NCI-H1048 (cell line): ENCODE measurements at regions not wholly inside any gene's neighbourhood (a gene's known extent, or its start where the extent isn't known, plus 50 kb on each side); places are given as distances from the start of the nearest gene placed in this dataset.

Source experiments
- DNase-seq: peaks from one replicate; lab custom pipeline; 2025; lab: John Stamatoyannopoulos, UW

DNA sequence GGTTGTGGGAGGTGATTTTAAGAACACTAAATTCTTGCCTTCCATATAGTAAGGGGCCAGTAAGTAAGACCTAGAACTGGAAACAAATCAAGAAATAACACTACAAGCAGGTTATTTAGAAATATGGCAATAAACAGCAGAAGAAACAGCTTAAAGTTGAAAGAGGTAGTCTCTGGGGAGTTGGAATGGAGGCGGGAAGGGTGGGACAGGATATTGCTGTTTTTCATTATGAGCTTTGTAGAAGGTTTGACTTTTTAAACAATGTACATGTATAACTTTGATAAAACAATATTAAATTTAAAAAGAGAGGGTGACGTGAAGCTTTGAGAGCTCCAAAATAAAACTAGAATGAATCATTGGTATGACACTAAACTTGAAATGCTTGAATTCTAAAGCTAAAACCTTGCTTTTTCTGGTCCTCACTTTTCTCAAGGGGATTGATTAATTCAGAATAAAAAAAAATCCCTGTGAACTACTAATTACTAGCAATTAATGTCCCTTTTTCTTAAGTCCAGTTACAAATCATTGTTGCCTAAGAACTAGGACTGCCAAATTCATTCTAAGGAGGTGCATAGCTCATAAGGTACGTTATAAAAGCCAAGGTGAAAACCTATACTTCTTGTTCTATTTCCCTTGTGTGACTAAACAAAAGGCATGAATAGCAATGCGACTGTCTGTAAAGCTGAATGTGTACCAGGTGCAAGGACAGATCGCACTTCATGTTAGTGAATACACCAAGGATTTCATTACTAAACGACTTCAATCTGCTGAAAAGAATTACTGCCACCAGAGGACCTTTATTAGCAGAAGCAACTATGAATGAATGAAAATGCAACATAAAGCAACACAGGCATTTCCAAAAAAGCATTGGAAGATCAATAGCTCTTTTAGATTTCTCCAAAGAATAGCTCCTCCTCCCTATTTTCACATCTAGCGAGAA lies 177.5 kb downstream of the RBM43 start:
- DNase-seq = no peak

DNA sequence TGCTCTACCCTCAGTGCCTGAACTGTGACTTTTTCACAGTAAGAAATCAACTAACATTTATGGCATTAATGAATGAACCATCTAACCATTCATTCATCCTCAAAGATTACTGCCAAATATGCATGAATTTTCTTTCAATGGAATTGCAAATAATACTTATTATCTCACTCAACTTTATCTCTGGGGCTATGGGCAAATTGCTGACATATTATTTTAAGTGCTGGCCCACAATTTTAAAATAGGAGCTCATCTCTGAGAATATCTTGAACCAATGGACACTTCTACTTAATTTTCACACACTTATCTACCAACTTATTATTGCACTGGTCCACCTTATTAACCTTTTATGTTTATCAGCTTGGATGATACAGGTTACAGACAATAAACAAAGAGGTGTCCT lies 182.8 kb downstream of the RBM43 start:
- no peak for DNase-seq

DNA sequence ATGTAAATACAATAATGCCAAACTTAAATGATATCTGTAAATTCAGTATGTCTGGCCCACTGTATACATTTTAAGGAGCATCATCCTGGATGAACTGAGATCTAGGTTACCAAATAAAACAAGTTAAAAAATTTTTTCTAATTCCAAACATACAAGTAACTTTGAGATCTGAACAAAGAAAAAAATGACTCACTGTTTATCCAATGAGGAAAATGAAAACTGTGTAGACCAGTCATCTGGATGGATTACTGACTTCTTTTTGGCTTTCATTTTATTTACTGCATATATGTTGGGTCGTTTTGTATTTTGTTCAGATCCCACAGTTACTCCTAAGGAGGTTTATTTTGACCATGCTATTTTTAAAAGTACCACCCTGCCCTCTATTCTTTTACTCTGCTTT lies 189.8 kb downstream of the RBM43 start:
- DNase-seq = no peak

DNA sequence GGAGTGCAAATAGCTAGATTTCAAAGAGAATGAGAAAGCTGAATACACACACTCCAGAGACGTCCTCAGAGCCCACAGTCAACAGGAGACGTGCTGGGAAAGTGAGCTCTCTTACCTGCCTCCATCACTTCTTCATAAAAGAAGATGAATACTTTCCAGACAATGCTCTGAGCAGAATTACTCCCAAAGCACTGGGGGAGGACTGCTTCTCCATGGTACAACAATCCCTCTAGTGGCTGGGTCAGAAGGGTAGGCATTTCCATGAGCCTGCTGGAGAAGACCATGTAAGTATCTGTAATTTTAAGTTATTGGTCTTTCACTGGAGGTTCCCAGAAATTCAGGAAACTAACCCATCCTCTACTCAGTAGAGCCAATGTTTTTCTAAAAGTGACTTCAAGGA lies 190.3 kb downstream of the RBM43 start:
- DNase-seq = no peak

DNA sequence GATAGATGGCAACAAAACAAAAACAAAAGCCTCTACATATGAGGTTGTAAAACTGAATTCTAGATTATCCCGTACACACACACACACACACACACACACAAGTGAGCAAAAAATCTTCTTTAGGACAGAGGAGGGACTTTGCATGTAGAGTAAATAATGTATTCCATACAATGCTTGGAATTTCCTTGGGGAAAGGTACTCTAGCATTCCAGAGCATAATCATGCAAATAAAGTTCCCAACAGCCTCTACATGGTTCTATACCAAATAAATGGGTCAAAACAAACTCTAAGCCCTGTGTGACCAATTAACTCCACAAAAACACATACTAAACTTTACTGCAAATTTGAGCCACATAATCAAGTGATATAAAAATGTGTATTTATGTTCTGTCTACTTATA lies 191.4 kb downstream of the RBM43 start:
- DNase-seq = peak; percentile 41

DNA sequence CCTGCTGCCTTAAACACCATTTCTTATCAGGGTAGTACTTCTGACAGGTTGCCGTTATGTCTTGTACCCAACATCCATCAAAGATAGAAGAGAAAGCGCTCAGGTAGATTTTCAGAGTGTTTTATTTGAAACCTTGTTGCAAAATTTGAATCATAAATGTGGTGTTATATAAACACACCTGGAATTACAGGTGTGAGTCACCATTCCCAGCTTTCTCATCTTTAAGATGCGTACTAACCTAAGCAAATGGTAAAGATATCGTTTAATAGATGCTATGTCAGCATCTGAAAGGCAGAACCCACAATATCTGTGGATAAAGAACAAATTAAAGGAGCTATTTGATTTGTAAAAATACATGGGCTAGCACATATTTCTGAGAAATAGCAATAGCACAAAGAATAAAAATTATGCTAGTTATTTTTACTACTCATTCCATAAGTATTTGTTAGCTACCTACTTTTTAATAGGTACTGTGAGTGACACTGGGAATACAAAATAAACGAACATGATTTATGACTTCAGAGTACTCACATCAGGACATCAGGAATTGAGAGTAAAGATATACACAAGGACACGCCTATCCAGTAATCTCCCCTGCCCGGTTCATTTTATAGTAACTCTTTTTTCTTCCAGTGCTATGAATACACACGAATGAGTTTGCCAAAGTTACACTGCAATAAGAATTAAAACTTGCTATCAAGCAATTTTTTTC lies 193.8 kb downstream of the RBM43 start:
- DNase-seq = no peak

DNA sequence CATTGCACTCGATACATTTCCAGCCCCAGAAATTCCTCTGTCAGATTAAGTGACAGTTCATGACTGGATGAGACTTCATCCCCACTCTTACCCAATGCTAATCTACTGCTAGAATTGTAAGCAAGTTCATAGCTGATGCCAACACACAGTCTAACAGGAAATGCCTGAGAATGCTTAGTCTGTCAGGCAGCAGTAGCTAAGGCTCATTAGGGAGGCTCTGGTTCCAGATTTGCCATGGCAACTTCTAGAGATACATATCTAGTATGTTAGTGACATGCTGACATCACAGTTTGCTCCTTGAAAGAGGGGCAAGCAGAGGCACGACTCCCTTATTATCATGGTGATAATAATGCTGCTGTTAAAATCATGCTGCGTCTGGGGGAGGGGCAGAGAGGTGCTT lies 198.4 kb downstream of the RBM43 start:
- DNase-seq = no peak

DNA sequence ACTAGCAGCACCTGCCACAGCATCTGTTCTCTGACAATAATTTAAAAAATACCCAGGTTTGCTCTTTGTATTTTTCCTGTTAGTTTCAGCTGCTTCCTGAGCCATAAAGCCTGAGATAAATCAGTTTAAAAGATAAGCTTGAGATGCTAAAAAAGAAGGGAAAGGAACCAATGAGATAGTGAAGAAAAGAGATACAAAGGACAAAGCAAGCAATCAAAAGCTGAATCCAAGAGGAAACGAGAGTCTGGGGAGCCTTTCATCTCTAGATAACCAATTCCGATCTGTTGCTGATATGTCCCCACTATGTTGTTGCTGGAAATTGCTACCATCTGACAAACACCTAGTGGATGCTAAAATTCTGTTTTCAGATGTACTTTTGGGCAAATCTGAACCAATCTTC lies 201.4 kb downstream of the RBM43 start:
- no peak for DNase-seq

DNA sequence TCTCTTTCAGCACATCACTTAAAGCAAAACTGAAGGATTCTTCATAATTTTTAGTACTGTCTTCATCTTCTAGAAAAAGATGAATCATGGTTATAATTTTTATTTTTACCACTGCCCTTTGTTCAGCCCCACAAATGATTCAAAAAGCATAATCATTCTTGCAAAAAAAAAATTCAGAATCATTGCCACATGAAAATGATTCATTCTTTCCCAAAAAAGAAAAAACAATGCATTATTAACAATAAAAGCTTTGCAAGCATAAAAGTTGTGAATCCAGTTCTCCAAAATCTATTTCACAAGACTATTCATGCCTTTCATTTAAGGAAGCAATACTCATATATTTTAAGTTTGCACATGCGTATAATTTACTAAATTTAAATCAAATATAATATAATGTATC lies 204.8 kb downstream of the RBM43 start:
- no peak for DNase-seq

DNA sequence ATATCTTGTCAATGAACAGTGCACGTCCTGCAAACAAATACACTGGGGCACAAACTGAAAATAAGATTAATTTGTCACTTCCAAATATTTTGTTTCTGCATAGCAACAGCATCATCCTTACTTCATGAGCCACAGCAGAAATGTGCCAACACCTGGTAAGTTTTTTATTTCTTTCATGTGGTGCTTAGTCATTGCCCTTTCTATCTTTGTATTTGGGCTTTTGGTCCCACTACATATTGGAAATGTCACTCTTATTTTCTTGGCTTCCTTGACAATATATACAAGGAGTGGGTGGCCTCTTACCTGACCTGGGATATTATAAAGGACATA lies 208.0 kb downstream of the RBM43 start:
- no peak for DNase-seq

DNA sequence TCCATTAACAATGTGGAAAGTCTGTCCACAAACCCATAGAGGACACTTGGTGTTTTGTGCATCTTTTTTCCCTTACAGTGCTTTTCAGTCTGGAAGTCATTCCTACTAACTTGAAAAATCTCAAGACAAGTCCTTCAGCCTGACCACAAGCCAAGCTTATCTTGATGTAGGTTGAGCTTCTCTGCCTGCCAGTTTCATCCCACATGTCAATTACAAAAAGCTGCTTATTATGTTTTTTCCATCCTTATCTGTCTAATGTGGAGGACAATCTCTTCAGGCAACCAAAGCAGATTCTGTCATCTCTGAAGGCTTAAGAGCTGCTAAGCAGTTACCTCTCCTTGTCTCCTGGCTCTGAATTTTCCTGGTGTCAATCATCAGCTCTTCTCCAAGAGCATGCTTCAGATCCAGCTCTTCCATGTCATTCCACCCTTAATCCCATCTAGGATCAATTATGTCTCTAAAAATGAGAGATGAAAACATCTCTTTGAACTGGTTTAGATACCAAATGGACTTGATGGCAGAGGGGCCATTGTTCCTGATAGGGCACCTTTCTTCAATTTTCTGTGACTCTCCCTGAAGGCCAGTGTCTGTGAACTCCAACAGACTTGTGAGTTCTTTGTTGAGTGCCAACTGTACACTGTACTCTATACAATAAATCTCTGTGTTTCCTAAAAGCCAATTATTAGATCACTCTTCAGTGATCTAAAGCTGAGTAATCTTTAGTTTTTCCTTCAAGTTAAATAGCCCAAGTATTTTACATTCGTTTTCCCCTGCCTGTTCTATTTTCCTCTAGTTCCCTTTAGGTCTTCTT lies 208.6 kb downstream of the RBM43 start:
- no peak for DNase-seq

DNA sequence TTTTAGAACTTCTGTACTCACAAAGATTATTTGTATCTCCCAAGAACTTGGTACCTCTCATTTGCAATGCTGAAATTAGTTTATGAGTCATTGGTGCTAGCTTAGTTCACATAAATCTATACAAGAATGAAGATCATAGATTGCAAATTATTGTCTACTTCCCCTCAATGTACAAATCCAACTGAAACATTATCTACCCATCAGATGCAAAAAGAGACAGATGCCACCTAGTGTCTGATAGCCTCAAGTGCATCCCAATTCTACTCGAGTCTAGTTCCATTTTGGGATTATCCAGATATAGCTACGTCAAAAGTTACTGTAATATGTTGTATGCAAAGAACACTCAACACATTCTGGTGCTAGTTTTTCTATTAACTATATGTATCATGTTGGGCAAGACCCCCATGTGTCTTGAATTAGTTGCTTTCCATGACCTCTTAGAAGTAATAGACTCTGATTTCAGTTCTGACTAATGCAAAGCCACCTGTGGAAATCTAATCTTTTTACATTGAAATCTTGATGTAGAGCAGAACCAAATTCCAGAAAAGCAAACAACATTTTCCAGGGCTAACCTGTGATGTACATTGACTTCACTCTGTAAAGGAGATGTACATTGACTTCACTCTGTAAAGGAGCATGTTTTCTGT lies 210.0 kb downstream of the RBM43 start:
- peak; percentile 11 for DNase-seq

DNA sequence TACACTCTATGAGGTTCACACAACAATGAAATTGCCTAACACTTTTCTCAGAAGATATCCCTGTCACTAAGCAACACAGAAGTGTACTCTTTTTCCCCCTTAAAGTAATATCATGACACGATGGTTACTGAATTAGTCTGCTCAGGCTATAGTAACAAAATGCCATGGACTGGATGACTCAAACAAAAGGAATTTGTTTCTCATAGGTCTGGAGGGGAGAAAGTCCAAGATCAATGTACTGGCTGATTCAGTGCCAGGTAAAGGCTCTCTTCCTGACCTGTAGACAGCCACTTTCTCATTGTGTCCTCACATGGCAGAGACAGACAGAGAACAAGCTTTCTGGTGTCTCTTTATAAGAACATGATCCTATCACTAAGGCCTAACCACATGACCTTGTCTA lies 211.9 kb downstream of the RBM43 start:
- no peak for DNase-seq

DNA sequence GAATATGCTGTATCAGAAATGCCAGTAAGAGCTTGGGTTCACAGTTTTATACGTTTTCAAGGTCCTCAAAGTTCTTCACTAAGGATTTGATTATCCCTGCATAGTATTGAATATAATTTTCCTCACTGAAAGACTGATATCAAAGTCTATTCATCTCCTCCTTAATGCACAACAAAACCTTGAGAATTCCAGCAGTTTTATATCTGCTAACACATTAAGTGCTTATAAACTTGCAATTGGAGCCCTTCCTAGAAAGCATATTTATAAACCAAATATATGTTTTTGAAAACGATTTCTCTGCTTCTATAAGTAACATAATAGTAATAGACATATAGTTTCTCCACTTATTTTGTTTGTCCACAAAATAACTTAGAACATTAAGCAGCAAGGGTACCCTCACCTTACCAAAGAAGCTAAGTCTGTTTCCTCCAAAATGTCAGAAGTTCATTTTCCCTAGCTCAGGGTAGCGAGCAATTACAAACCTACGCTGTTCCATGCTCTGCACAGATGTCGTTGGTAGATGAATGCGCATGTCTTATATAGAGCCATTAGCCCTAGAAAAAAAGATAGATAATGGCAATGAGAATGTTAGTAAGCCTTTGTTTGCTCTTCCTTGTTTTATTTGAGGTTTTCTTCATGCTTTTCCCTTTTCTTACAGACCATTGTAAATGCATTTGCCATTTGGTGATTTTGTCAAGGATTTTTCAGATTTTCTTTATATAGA lies 213.2 kb downstream of the RBM43 start:
- DNase-seq = no peak

DNA sequence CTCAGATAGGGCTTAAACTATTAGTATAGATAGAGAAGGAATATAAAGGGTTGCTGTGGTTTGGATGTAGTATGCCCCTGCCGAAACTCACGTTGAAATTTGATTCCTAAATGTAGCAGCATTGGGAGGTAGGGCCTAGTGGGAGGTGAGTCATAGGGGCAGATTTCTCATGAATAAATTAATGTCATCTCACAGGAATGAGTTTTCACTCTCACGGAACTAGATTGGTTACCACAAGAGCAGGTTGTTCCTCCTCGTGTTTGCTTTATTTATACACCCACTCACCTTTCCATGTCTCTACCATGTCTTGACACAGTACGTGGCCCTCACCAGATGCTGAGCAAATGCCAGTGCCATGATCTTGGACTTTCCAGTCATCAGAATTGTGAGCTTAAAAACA lies 218.2 kb downstream of the RBM43 start:
- DNase-seq = no peak

DNA sequence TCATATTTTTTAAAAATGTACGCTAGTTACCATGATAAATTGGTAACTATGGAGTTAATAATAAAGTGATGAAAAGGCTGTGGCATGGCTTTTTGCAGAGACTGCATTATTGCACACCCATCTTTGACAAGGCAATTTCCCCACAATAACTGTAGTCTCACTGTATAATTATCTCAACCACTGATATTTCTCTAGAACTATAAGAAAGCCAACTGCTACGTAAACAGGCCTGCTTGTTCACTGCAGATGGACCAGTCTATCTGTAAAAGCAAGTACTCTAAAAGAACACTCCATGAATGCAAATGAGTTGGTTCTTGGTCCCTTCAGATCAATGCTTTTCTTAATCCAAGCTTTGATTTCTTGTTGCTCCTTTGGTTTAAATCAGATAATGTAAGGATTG lies 218.7 kb downstream of the RBM43 start:
- DNase-seq = no peak

DNA sequence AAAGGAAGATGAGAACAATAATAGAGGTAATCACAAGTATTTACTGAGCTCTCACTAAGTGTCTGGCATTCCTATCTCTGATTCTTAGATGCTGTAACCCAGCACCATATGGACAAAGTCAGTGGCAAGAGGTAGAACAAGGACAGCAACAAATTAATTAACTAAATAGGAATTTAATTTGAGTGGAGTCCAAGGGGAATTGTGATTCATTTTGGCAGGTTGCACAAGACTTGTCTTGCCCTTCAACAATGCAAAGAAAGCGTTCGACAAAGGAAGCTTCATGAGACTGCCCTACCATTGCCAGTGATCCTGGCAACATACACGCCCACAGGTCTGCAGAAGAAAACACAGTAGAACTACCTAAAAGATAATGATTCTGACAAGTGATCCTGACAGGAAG lies 221.6 kb downstream of the RBM43 start:
- no peak for DNase-seq

DNA sequence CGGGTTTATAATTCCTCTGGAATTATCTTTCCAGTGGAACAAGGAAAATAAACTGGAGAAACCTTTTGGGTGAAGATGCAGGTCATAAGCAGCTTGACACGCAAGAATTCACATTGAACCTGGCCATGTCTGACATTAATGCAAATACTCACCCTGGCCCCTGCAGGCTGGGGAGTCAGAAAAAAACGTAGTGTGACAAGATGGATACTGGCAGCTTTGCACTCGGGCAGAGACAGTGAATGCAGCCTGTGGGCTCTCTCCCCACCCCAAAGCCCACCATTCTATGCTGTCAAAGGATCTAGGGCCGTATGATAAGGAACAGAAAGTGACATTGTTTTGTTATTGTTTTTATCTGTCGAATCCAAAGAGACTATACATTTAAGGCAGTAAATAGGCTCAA lies 223.1 kb downstream of the RBM43 start:
- no peak for DNase-seq

DNA sequence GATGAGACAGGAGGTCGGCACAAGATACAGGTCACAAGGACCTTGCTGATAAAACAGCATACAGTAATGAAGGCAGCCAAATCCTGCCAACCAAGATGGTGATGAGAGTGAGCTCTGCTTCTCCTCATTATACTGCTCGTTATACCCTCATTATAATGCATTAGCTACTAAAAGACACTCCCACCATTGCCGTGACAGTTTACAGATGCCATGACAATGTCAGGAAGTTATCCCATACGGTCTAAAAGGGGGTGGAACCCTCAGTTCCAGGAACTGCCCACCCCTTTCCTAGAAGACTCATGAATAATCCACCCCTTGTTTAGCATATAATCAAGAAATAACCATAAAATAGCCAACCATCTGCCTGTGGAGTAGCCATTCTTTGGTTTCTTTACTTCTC lies 224.2 kb downstream of the RBM43 start:
- no peak for DNase-seq

DNA sequence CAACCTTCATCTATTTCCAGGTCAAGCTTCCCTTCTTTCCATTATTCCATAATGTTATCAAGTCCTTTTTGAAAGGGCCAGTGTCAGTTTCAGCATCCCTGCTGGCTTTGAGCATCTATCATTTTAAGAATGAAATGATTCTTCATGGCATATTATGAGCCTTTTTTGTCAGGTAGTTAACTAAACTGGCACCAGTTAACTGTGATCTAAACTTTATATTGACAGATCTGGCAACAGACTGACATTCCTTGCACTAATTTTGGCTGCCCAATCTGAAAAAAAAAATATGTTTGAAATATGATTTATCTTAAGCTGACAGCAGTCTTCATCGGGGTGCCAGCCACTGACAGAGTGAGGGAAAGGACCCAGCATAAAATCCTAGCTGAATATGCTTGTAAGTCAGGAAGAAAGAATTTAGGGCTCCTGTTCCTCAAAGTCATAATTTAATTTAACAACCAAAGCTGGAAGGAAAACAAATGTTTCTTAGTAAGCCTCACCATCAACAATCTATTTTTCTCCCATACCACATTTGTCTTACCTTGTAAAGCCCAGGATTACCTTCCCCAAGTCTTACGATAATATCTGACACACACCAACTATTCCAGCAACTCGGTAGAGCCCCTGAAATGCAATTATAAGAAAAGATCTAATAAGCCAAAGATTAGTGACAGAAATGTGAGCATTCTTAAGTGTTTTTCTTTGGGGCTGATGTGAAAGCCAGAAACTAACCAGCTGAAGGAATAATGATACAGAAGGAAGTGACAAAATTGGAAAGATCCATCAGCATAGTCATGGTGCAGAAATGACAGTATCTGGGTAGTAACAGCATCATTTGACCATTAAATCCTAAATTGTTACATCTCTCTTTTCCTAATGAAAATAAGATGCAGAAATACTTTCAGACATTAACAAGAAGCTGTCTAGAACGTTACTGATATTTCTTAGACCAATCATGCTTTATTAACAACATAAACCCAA lies 228.1 kb downstream of the RBM43 start:
- no peak for DNase-seq
